ENCODE measurements at regions not wholly inside any gene's neighbourhood (a gene's known extent, or its start where the extent isn't known, plus 50 kb on each side); places are given as distances from the start of the nearest gene placed in this dataset.

GRCh38 chr7:136039577-136040345 lies 62.6 kb upstream of the MTPN start:
- no peak overlapping the region for H3K27ac ChIP-seq (ENCODE audit: low read length in 2 of 2)
- Mint-ChIP-seq H3K4me1 (peaks cover 3% of the 10 kb centered on the region), H3K9me3 (ENCODE audit: insufficient read depth) (no peaks in the 10 kb centered on the region), H3K27me3 (no peaks in the 10 kb centered on the region), H3K27ac (no peak overlapping the region), H3K4me3 (no peak overlapping the region)
- DNase-seq: no peak
- H2AFZ ChIP-seq (ENCODE audit: insufficient read depth, low read depth, low read length, poor library complexity, severe bottlenecking): peak overlapping the region; percentile 25
- intact Hi-C loops (cut with micrococcal nuclease): no loop called here
- ATAC-seq (ENCODE audit: low read depth): no peak
- H3K79me2 ChIP-seq (ENCODE audit: control insufficient read depth, insufficient read depth, low read length): no peaks in the 10 kb centered on the region
- H4K20me1 ChIP-seq (ENCODE audit: control insufficient read depth, insufficient read depth, low read length, poor library complexity, severe bottlenecking): no peaks in the 10 kb centered on the region
- CTCF ChIA-PET: interaction anchor here (1.2 kb wide), 1 partner anchor 30 kb away, joined by 5 read pairs; no protein-coding TSS in a partner anchor
- WGBS (ENCODE audit: insufficient coverage): no CpG with 5 or more reads among the region's 5 CpGs
- H3K4me3 ChIP-seq (ENCODE audit: control extremely low read depth in 1 of 5, extremely low read depth in 1 of 5, insufficient read depth in 1 of 5, low read depth in 2 of 5, low read length in 4 of 5): no peak overlapping the region
- H3K27me3 ChIP-seq (replicated peaks in 1 of 4; ENCODE audit: control extremely low read depth in 1 of 4, control insufficient read depth in 3 of 4, insufficient read depth in 4 of 4, low read length in 3 of 4): no peaks in the 10 kb centered on the region
- TF ChIP-seq EZH2 (IDR thresholded peaks at IDR 0.05; ENCODE audit: borderline replicate concordance, insufficient read depth, low read depth, low read length, poor library complexity, severe bottlenecking): no peak
- TF ChIP-seq, protein P1, sequence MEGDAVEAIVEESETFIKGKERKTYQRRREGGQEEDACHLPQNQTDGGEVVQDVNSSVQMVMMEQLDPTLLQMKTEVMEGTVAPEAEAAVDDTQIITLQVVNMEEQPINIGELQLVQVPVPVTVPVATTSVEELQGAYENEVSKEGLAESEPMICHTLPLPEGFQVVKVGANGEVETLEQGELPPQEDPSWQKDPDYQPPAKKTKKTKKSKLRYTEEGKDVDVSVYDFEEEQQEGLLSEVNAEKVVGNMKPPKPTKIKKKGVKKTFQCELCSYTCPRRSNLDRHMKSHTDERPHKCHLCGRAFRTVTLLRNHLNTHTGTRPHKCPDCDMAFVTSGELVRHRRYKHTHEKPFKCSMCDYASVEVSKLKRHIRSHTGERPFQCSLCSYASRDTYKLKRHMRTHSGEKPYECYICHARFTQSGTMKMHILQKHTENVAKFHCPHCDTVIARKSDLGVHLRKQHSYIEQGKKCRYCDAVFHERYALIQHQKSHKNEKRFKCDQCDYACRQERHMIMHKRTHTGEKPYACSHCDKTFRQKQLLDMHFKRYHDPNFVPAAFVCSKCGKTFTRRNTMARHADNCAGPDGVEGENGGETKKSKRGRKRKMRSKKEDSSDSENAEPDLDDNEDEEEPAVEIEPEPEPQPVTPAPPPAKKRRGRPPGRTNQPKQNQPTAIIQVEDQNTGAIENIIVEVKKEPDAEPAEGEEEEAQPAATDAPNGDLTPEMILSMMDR (IDR thresholded peaks at IDR 0.05): no peak
- POLR2A ChIA-PET: no interaction called here
- H3K9me3 ChIP-seq (ENCODE audit: control extremely low read depth in 1 of 3, control insufficient read depth in 2 of 3, insufficient read depth in 1 of 3, low read length in 2 of 3): no peaks in the 10 kb centered on the region
- no peak overlapping the region for H3K4me2 ChIP-seq (replicated peaks; ENCODE audit: low read depth, low read length, poor library complexity, severe bottlenecking)
- H3K36me3 ChIP-seq (replicated peaks in 1 of 2; ENCODE audit: control extremely low read depth in 1 of 2, control insufficient read depth in 1 of 2, extremely low read depth in 1 of 2, insufficient read depth in 2 of 2, low read length in 1 of 2): no peaks in the 10 kb centered on the region
- no peak overlapping the region for H3K9ac ChIP-seq (ENCODE audit: low read length)
- no peaks in the 10 kb centered on the region for H3K4me1 ChIP-seq (ENCODE audit: control insufficient read depth in 2 of 2, insufficient read depth in 2 of 2, low read length in 2 of 2)

- Histone ChIP-seq H2AFZ (ENCODE audit: insufficient read depth, low read depth, low read length, poor library complexity, severe bottlenecking) (no peak overlapping the region), H3K9ac (ENCODE audit: low read length) (no peak overlapping the region), H3K27me3 (replicated peaks in 1 of 4; ENCODE audit: control extremely low read depth in 1 of 4, control insufficient read depth in 3 of 4, insufficient read depth in 4 of 4, low read length in 3 of 4) (no peaks in the 10 kb centered on the region), H3K27ac (ENCODE audit: low read length in 2 of 2) (no peak overlapping the region), H3K4me2 (replicated peaks; ENCODE audit: low read depth, low read length, poor library complexity, severe bottlenecking) (no peak overlapping the region), H3K36me3 (replicated peaks in 1 of 2; ENCODE audit: control extremely low read depth in 1 of 2, control insufficient read depth in 1 of 2, extremely low read depth in 1 of 2, insufficient read depth in 2 of 2, low read length in 1 of 2) (no peaks in the 10 kb centered on the region), H3K79me2 (ENCODE audit: control insufficient read depth, insufficient read depth, low read length) (no peaks in the 10 kb centered on the region), H3K4me3 (ENCODE audit: control extremely low read depth in 1 of 5, extremely low read depth in 1 of 5, insufficient read depth in 1 of 5, low read depth in 2 of 5, low read length in 4 of 5) (no peak overlapping the region), H3K9me3 (ENCODE audit: control extremely low read depth in 1 of 3, control insufficient read depth in 2 of 3, insufficient read depth in 1 of 3, low read length in 2 of 3) (no peaks in the 10 kb centered on the region), H3K4me1 (ENCODE audit: control insufficient read depth in 2 of 2, insufficient read depth in 2 of 2, low read length in 2 of 2) (no peaks in the 10 kb centered on the region), H4K20me1 (ENCODE audit: control insufficient read depth, insufficient read depth, low read length, poor library complexity, severe bottlenecking) (no peaks in the 10 kb centered on the region)
- 100% methylated on average over 1 of the region's 3 CpGs for WGBS (ENCODE audit: insufficient coverage)
- CTCF ChIA-PET: interaction anchor here (1.2 kb wide), 1 partner anchor 235 kb away, joined by 3 read pairs; no protein-coding TSS in a partner anchor
- no peak for TF ChIP-seq EZH2 (IDR thresholded peaks at IDR 0.05; ENCODE audit: borderline replicate concordance, insufficient read depth, low read depth, low read length, poor library complexity, severe bottlenecking)
- TF ChIP-seq, protein P1 (IDR thresholded peaks at IDR 0.05): no peak
- H3K4me3 Mint-ChIP-seq: no peak overlapping the region
- ATAC-seq (ENCODE audit: low read depth) (no peak), DNase-seq (no peak)
- H3K27me3 Mint-ChIP-seq: no peaks in the 10 kb centered on the region
- peaks cover 3% of the 10 kb centered on the region for H3K4me1 Mint-ChIP-seq
- no peaks in the 10 kb centered on the region for H3K9me3 Mint-ChIP-seq (ENCODE audit: insufficient read depth)
- POLR2A ChIA-PET: no interaction called here
- no peak overlapping the region for H3K27ac Mint-ChIP-seq
- intact Hi-C loops (cut with micrococcal nuclease): no loop called here
These were observed 59.2 kb upstream of the MTPN start for GRCh38 chr7:136036336-136036735.

Data from B cell (primary cell).